Activated T-cell treated with anti-CD3 and anti-CD28 coated beads for 4 hours (primary cell): ENCODE measurements at regions not wholly inside any gene's neighbourhood (a gene's known extent, or its start where the extent isn't known, plus 50 kb on each side); places are given as distances from the start of the nearest gene placed in this dataset.
"Not testable (repeated sequence)": the region's sequence is repeated elsewhere in the genome, so short reads cannot be mapped to it uniquely, and the experiment has no call there.

Experiments
- DNase-seq: peaks from one replicate; pipeline ENCODE4 v3.0.0-alpha.2; 2020

DNA sequence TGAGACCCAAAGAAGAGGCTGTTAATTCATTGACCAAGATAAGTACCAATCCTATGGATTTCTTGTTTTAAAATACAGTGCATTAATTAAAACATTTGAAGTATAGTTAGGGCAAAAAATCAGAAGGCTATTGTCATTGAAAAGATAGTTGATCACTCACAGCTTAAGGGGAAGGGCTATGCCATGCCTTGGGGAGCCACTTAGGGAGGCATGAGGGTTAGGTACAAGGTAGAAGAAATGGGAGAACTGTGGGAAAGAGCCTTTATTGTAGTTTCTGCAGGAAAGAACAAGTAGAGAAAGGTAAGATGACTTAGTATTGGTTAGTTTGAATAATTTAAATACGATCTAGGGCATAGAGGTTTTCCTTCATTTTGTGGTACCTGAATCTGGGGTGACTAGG, 1285.5 kb upstream of the TMEFF2 start:
- DNase-seq = no peak

GRCh38 chr2:193476171-193476800, 1281.6 kb upstream of the TMEFF2 start:
- no peak for DNase-seq

DNA sequence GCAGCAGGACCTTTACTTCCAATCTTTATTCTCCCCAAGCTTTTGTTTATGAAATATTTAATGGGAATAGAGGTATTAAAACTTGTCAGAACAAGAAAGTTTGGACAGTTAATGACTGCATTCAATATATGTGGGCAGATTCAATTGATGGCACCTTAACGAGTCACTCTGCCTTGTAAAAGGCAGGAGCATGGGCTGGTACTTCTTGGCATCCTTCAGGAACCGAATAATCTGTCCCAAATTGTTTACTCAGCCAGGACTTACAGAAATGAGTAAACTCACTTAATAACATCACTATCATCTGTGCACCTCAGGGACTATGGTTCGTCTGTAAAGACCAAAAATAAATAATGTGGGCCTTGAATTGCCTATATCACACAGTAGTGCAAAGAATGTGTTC, 1280.3 kb upstream of the TMEFF2 start:
- DNase-seq = no peak

GRCh38 chr2:193469251-193469650, 1274.5 kb upstream of the TMEFF2 start:
- no peak for DNase-seq

GRCh38 chr2:193467276-193467987, 1272.7 kb upstream of the TMEFF2 start:
- DNase-seq = no peak

GRCh38 chr2:193463011-193463410, 1268.3 kb upstream of the TMEFF2 start:
- no peak for DNase-seq

DNA sequence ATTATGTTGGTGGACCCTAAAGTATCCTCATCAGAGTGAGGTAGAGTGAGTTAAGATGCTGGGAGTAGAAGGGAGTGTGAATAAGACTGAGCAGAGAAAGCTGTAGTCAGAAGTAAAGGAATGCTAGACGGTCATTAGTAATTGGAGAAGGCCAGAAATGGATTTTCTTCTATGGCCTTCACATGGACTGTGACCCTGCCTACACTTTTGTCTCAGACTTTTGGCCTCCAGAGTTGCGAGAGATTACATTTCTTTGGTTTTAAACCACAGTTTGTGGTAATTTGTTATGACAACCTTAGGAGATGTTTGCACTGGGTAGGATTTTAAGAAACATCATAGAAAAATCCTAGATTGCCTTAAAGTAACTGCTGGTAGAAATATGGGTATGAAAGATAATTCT, 1267.7 kb upstream of the TMEFF2 start:
- no peak for DNase-seq

- no peak for DNase-seq
Measured at GRCh38 chr2:193461431-193461934, 1266.8 kb upstream of the TMEFF2 start.

- no peak for DNase-seq
Measured at GRCh38 chr2:193446967-193447366, 1252.2 kb upstream of the TMEFF2 start.

- no peak for DNase-seq
Measured at GRCh38 chr2:193442293-193442692, 1247.6 kb upstream of the TMEFF2 start.

DNA sequence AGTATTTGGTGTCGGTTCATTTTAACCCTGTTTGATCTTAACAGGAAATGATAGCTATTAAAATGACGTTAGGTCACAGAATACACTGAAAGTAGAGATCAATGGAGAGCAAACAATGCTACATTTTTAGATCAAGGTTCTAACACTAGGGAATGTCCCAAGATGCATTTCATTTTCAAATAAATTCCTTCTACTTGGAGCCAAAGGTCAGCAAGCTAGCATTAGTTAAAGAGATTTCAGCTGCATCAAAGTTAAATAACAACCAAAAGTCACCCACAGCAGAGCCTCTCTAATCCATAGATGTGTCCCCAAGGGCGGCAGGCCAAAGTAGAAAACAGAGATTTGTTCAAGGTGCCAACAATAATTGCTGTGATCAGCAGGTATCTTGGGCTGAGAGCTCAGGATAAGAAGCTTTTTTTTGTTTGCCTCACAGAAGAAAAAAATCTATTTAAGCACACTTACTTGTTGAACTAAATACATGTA, 1233.6 kb upstream of the TMEFF2 start:
- no peak for DNase-seq

DNA sequence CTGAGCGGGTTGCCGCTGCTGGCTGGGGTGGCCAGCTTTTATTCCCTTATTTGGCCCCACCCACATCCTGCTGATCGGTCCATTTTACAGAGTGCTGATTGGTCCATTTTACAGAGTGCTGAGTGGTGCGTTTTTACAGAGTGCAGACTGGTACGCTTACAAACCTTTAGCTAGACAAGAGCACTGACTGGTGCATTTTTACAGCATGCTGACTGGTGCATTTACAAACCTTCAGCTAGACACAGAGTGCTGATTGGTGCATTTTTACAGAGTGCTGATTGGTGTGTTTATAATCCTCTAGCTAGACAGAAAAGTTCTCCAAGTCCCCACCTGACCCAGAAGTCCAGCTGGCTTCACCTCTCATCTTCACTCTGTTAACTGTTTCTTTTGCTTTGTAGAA, 1217.6 kb upstream of the TMEFF2 start:
- DNase-seq = not testable (repeated sequence)

GRCh38 chr2:193409951-193410350, 1215.2 kb upstream of the TMEFF2 start:
- no peak for DNase-seq

- DNase-seq = no peak
Measured at GRCh38 chr2:193382583-193382982, 1187.8 kb upstream of the TMEFF2 start.

DNA sequence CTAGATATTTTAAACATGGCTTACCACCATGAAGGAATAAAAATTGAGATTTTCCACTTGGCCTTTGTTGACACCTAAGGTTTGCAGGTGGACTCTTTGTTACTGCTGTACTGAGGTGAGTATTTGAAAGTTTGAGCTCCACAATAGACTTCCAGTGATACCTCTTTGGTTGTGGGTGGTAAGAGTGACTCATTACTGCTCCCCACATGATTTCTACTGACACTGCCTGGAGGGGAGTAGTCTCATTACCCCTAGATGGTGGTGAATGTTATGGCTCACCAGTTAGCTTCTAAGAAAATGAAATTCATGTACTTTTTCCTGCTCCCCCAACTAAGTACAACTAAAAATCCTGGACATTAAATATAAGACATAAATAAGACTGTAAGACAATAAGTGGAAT, 1183.1 kb upstream of the TMEFF2 start:
- no peak for DNase-seq

- no peak for DNase-seq
Measured at GRCh38 chr2:193373120-193373519, 1178.4 kb upstream of the TMEFF2 start.

DNA sequence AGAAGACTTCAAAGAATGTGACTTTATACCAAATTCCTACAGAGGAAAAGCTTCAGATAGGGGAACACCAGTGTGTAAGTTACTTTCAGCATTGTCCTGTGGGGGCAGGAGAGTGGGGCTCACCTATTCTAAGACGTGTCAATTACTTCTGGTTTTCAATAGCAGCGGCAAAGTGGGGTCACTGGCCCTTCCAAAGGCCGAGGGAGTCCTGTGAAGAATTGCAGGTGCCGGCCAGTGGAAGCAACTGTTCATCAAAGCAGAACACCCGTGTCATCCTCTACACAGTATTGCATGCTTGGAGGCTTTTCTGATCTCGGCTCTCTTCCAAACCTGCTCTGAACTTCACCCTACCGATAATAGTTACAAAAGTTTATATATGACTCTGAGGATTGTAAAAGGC, 1176.5 kb upstream of the TMEFF2 start:
- DNase-seq = no peak

GRCh38 chr2:193368615-193369014, 1173.9 kb upstream of the TMEFF2 start:
- DNase-seq = no peak

DNA sequence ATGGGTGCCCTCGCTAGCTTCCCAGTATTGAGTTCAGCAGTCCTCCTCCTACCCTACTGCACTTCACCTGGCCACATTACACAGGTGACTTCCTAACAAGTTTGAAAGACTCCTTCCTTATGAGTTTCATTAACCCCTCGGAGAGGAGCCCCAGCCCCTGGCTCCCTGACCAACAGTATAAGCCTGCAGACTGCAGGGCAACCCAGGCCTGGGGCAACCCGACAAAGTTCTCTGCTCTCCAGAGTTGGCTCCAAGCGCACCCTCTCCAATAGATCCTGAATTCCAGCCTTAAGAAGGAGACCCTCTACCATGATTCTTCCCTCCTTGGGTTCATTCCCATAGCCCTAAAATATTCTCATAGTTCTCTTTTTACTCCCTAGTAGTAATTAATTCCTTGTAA, 1162.8 kb upstream of the TMEFF2 start:
- DNase-seq = no peak

- not testable (repeated sequence) for DNase-seq
Measured at GRCh38 chr2:193352665-193353242, 1158.0 kb upstream of the TMEFF2 start.

GRCh38 chr2:193350509-193350908, 1155.8 kb upstream of the TMEFF2 start:
- DNase-seq = no peak

DNA sequence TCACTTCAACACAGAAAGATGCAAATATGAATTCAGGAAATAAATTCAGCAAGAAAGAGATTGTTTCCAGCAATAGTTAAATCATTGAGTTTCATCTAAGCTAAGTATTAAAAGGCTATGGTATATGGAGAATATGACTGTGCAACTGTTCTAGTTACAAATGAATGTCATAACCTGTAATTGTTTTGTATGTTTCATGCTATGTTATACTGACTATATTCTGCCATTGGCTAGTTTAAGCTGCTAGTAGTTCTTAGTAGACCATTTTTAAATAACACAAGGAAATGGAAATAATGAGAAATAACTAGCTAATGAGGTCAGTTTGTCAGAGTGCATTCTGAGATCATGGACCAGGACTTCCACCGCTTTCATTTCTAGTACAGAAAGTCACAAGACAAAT, 1154.9 kb upstream of the TMEFF2 start:
- no peak for DNase-seq

DNA sequence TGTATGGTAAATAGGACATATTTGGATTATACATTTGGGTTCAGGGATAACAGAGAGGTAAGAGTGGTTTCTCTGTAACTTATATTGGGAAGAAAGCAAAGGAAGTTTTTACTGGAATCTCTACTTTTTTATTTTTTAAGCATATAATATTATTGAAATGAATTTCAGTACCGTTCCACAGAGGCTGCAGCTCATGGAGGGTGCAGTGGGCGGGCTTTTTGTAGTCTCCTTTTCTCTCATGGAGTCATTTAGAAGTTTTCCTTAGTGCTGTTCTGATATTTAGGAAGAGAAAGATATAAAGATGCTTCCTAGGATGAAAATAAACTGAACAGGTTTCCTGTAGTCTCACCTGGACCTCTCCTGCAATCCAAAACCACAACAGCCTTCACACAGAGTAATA, 1153.3 kb upstream of the TMEFF2 start:
- DNase-seq = no peak

GRCh38 chr2:193336781-193337180, 1142.0 kb upstream of the TMEFF2 start:
- DNase-seq = no peak
